Kasumi-1 (cell line): ENCODE measurements at regions not wholly inside any gene's neighbourhood (a gene's known extent, or its start where the extent isn't known, plus 50 kb on each side); places are given as distances from the start of the nearest gene placed in this dataset.
A peak's percentile ranks its signal among the peaks of the same experiment; 100 is the strongest.

Source experiments
- DNase-seq, 2 experiments: peaks; one replicate each; lab custom pipeline; 2025; lab: John Stamatoyannopoulos, UW

- DNase-seq, result no peak
These were observed 65.2 kb upstream of the CDON start for GRCh38 chr11:126127898-126128297.

DNA sequence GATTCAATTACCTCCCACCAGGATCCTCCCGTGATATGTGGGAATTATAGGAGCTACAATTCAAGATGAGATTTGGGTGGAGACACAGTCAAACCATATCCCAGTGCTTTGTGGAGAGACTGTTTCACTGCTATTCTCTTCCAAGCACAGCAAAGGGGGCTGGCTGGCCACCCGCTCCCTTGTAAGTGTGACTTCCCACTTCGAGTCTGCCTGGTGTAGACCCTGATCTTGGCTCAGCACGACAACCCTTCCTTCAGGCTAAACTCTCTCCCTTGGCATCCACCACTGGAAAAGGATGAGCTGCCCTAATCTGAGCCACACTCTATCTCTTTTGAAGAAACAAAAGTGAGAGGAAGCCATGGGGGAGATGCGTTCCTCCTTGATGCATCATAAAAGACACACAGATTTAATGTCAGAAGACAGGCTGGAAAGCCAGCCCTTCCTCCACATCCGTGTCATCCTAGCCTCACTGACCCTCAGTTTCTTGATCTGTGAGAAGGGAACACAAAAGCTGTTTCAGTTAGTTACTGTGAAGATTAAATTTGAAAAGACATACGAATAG is 64.7 kb upstream of the CDON start:
- DNase-seq, result no peak

- no peak for DNase-seq
These were observed 61.6 kb upstream of the CDON start for GRCh38 chr11:126124231-126124661.

GRCh38 chr11:126123686-126124085 is 61.0 kb upstream of the CDON start:
- peak in 1 of 2 experiments; percentile 36 for DNase-seq

DNA sequence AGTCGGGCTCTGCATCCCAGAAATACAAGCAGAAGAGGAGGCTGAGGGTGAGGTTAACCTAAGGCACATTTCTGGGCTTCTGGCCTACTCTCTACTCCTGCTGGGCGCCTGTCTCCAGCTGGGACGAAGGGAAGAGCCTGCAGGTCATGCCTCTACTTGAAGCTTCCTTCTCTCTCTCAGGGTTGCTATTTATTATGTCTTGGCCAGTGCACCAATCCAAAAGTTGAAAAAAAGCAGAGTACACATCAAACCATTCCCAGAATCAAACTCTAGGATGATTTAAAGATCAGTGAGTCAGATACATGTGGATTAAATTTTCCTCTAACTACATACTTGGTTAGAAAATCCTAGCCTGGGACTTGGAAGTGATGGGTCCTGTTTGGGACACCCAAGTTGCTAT is 60.2 kb upstream of the CDON start:
- DNase-seq, result no peak

DNA sequence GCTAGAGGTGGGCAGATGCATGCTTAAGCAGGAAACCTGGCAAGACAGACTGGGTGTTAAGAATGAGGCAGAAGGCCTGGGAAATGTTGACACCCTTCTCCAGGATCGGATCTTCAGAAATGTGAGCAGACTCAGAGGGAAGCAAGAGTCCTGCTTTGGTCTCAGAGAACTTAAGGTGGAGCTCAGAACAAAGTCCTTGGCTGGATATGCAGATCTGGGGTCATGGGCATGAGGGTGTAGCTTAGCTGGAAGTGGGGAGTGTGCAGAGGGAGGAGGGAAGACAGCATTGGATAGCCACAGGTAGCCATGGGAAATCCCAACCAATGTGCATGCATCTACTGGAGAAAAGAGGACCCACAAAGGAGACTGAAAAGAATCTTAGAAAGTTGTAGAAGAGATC is 58.6 kb upstream of the CDON start:
- no peak for DNase-seq

GRCh38 chr11:126118806-126119205 is 56.1 kb upstream of the CDON start:
- DNase-seq, result no peak

DNA sequence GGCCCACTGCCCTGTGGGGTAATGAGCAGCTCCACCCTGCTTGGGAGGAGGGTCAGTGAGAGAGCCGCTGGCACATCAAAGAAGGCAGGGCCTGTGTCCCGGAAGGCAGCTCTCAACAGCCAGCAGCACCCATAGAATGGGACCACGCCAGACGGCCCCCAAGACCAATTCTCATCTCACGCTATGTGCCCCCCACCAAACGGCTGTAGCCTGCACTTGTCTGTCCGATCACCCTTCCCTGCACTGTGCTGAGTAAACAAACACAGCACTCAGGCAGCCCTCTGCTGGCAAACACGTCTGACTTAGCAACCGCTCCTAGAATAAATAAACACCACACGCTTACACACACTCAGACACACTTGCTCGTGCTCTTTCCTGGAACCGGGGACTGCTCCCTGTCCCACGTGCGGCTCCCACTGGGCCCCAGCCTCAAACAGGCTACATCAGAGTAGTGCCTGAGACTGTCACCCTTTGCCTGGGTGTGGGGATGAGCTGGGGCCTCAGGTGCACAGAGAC is 53.2 kb upstream of the CDON start:
- DNase-seq, result no peak

- DNase-seq, result no peak
These were observed 52.4 kb upstream of the CDON start for GRCh38 chr11:126115127-126115495.

DNA sequence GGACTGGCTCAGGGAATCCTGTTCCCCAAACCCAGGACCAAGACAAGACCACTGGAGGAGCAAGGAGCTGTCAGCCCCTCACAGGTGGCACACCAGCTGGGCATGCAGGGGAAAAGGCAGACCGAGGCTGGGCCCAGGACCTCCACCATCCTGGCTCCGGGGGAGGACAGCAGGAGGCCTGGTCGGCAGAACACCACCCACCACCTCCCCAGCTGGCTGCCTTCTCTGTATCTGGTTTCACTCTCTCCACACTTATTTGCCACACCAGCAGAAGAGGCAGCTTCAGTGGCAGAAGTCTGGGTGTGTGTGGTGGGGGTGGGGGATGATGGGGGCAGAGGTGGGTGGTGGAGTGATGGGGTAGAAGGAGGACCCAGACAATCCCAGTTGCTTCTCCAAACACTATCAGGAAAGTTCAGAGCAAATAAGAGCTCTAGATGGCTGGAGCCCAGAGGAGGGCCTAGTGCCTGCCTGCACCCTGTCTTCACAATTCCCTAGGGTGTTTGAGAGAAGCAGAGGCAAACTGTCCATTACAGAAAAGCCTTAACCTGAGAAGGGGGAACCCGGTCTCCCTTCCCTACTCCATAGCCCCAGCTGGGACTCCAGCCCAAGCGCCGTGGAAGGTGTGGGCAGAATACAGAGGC is 51.9 kb upstream of the CDON start:
- DNase-seq, result no peak

DNA sequence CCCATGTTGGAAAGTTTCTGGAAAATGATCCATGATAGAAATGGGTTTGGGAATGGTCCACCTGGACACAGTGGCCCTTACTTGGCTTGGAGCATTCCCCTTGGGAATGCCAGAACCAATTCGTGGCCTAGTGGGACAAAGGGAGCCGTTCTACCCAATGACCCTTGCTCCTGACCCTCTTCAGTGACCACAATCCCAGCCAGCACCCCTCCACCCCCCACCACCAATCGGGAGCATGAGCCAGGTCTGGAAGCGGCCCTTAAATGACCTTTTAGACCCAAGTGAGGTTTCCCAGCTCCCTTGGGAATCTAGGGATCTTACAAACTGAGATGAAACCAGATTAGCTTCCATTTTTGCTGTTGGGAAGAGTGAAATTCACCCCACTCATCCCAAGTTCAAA is 51.3 kb upstream of the CDON start:
- no peak for DNase-seq

GRCh38 chr11:126113515-126113957 is 50.9 kb upstream of the CDON start:
- DNase-seq, result no peak

DNA sequence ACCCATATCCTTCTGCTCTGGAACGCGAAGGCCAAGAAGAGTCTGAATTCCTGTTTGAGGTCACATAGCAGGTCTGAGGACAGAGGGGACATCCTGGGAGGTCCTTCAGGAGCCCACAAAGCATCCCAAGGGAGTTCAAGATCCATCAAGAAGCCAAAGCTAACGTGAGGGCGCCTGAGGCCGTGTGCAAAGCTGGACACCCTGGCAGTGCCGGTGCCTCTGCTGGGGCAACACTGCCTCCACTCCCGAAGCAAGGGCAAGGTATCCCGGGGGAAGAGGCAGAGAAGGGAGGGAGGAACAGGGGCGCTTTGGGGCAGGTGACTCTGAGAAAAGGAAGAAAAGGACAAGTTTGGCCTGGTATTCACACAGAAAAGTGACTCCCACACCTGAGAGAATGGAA is 50.3 kb upstream of the CDON start:
- DNase-seq, result no peak

GRCh38 chr11:126112547-126112946 is 49.9 kb upstream of the CDON start:
- no peak for DNase-seq
